A673 (cell line): ENCODE measurements at regions not wholly inside any gene's neighbourhood (a gene's known extent, or its start where the extent isn't known, plus 50 kb on each side); places are given as distances from the start of the nearest gene placed in this dataset.
"Not testable (repeated sequence)": the region's sequence is repeated elsewhere in the genome, so short reads cannot be mapped to it uniquely, and the experiment has no call there.

Source experiments
- EZH2 ChIP-seq: fragments of 200-600 bp; sonication (generic); IDR thresholded peaks from 2 replicates; pipeline ENCODE4 v1.6.1; 2017; ENCODE audit warnings: borderline replicate concordance, low read depth, mild to moderate bottlenecking, mixed read lengths, antibody characterized with exemption, low read length; ENCODE audit not compliant: poor library complexity, severe bottlenecking
- TF ChIP-seq, protein P1 (sequence below): fragments of 300-800, 200-600 bp; sonication (generic); conservative IDR thresholded peaks from 2 replicates; pipeline ENCODE4 v1.5.1; 2017; ENCODE audit warnings: low read depth, mild to moderate bottlenecking, antibody characterized with exemption, low read length, moderate library complexity, mixed read lengths

DNA sequence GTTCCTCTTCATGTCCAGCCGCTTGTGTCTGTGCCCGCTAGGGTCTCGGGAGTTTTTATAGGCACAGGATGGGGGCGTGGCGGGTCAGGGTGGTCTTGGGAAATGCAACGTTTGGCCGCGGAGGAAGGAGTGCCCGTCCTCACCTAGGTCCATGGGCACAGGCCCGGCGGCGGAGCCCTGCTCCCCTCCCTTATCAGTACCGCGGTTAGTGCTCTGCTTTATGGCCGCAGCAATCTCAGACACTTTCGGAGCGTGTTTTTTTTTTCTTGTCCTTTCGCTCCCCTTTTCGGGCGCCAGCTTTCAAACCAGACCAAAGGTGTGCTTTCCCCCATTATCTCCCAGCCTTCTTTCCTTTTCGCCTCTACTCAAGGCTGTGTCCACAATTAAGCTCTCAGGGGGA, 503.9 kb downstream of the PRIM2 start:
- TF ChIP-seq, protein P1, sequence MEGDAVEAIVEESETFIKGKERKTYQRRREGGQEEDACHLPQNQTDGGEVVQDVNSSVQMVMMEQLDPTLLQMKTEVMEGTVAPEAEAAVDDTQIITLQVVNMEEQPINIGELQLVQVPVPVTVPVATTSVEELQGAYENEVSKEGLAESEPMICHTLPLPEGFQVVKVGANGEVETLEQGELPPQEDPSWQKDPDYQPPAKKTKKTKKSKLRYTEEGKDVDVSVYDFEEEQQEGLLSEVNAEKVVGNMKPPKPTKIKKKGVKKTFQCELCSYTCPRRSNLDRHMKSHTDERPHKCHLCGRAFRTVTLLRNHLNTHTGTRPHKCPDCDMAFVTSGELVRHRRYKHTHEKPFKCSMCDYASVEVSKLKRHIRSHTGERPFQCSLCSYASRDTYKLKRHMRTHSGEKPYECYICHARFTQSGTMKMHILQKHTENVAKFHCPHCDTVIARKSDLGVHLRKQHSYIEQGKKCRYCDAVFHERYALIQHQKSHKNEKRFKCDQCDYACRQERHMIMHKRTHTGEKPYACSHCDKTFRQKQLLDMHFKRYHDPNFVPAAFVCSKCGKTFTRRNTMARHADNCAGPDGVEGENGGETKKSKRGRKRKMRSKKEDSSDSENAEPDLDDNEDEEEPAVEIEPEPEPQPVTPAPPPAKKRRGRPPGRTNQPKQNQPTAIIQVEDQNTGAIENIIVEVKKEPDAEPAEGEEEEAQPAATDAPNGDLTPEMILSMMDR, result not testable (repeated sequence)
- not testable (repeated sequence) for TF ChIP-seq EZH2
